ENCODE measurements at regions not wholly inside any gene's neighbourhood (a gene's known extent, or its start where the extent isn't known, plus 50 kb on each side); places are given as distances from the start of the nearest gene placed in this dataset.

DNA sequence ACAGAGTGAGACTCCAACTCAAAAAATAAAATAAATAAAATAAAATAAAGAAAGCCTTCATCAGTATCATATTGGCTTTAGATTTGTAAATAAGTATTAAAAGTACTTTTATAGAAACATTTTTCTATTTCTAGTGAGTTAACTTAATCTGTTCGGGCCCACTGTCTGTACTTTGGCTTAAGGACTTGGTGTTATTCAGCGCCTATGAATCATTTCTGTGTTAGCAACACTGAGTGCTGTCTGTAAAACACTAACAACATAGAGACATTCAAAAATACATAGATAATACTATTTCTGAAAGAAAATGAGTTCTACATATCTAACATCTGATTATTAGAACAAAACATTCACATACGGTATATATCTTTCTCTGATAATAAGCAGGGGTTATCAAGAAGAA lies 221.5 kb upstream of the CDH19 start:
- Histone ChIP-seq H3K4me3 (ENCODE audit: low read depth, low read length) (no peak overlapping the region), H3K4me1 (ENCODE audit: control insufficient read depth, insufficient read depth, low read length) (no peaks in the 10 kb centered on the region)

DNA sequence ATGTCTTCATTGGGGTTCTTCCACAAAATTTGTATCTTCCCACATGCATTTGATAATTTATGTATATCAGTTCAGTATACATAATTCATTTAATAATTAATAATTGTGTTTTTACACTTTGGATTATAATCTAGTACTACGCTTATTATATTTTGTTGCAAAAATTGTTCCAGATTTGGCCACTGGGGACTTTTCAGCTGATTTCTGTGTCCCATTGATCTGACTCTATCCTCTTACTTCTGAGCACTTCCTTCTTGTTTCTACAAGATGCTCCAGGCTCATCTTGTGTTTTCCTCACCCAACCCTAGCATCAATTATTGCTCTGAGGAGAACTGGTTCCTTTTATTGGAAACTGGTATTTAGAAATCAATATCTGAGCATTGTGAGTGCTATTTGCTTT lies 215.3 kb upstream of the CDH19 start:
- no peaks in the 10 kb centered on the region for H3K27me3 ChIP-seq (ENCODE audit: control insufficient read depth, insufficient read depth, low read length)
- H3K36me3 ChIP-seq (ENCODE audit: control insufficient read depth, insufficient read depth, low read length), result no peaks in the 10 kb centered on the region
- no peak overlapping the region for H3K4me3 ChIP-seq (ENCODE audit: low read depth, low read length)
- H3K9me3 ChIP-seq (ENCODE audit: control insufficient read depth, insufficient read depth, low read length), result no peaks in the 10 kb centered on the region
- no peak overlapping the region for H3K9ac ChIP-seq (ENCODE audit: low read depth, low read length)
- H3K4me1 ChIP-seq (ENCODE audit: control insufficient read depth, insufficient read depth, low read length), result 0 out of 2 replicates have a peak, but pooled peaks cover 5% of the 10 kb centered on the region
- H3K27ac ChIP-seq (ENCODE audit: low read depth, low read length), result no peak overlapping the region

More for the DNA sequence above, 221.5 kb upstream of the CDH19 start:
- no peaks in the 10 kb centered on the region for H3K27me3 ChIP-seq (ENCODE audit: control insufficient read depth, insufficient read depth, low read length)
- no peaks in the 10 kb centered on the region for H3K36me3 ChIP-seq (ENCODE audit: control insufficient read depth, insufficient read depth, low read length)
- H3K9me3 ChIP-seq (ENCODE audit: control insufficient read depth, insufficient read depth, low read length), result no peaks in the 10 kb centered on the region
- no peak overlapping the region for H3K27ac ChIP-seq (ENCODE audit: low read depth, low read length)
- no peak overlapping the region for H3K9ac ChIP-seq (ENCODE audit: low read depth, low read length)

DNA sequence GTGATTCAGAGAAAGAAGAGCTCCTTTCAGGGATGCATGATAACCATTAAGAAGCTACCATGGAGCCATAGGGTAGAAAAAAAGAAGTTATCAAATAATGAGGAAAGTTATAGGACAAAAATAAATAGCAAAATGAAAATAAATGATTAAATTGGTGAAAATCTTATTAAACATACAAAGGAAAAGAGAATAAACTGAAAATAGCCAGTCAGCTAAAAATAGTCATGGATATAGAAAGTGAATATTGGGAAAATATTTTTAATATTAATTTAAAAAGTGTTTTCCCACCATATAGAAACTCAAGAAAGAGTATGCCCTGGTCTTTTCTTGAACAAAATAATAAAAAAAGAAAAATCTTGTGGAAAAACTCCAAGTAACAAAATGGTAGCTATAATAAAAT lies 209.2 kb upstream of the CDH19 start:
- H3K9ac ChIP-seq (ENCODE audit: low read depth, low read length), result no peak overlapping the region
- H3K27ac ChIP-seq (ENCODE audit: low read depth, low read length), result no peak overlapping the region
- 0 out of 2 replicates have a peak, but pooled peaks cover 5% of the 10 kb centered on the region for H3K4me1 ChIP-seq (ENCODE audit: control insufficient read depth, insufficient read depth, low read length)
- no peak overlapping the region for H3K4me3 ChIP-seq (ENCODE audit: low read depth, low read length)
- H3K27me3 ChIP-seq (ENCODE audit: control insufficient read depth, insufficient read depth, low read length), result no peaks in the 10 kb centered on the region
- no peaks in the 10 kb centered on the region for H3K9me3 ChIP-seq (ENCODE audit: control insufficient read depth, insufficient read depth, low read length)
- no peaks in the 10 kb centered on the region for H3K36me3 ChIP-seq (ENCODE audit: control insufficient read depth, insufficient read depth, low read length)

- H3K4me1 ChIP-seq (ENCODE audit: control insufficient read depth, insufficient read depth, low read length), result peaks cover 6% of the 10 kb centered on the region; the same call in 1 of the 2 replicates
- H3K27ac ChIP-seq (ENCODE audit: low read depth, low read length), result no peak overlapping the region
- H3K4me3 ChIP-seq (ENCODE audit: low read depth, low read length), result no peak overlapping the region
- no peaks in the 10 kb centered on the region for H3K36me3 ChIP-seq (ENCODE audit: control insufficient read depth, insufficient read depth, low read length)
- H3K27me3 ChIP-seq (ENCODE audit: control insufficient read depth, insufficient read depth, low read length), result no peaks in the 10 kb centered on the region
- H3K9me3 ChIP-seq (ENCODE audit: control insufficient read depth, insufficient read depth, low read length), result no peaks in the 10 kb centered on the region
- no peak overlapping the region for H3K9ac ChIP-seq (ENCODE audit: low read depth, low read length)
These were observed 191.2 kb upstream of the CDH19 start for GRCh38 chr18:66795051-66795450.

DNA sequence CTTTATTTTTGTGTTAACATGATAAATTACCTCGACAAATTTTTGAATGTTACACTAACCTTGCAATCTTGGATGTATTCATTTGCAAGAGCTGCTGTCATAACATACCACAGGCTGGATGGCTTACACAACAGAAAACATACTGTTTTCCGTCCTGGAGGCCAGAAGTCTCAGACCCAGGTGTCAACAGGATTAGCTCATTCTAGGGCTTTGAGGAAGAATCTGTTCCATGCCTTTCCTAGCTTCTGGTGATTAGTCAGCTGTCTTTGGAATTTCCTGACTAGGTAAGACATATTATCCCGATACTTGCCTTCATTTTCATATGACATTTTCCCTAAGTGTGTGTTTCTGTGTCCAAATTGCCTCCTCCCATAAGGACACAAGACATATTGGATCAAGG lies 188.6 kb upstream of the CDH19 start:
- Histone ChIP-seq H3K27ac (ENCODE audit: low read depth, low read length) (no peak overlapping the region), H3K36me3 (ENCODE audit: control insufficient read depth, insufficient read depth, low read length) (no peaks in the 10 kb centered on the region), H3K9ac (ENCODE audit: low read depth, low read length) (no peak overlapping the region), H3K4me1 (ENCODE audit: control insufficient read depth, insufficient read depth, low read length) (peaks cover 6% of the 10 kb centered on the region; the same call in 1 of the 2 replicates), H3K9me3 (ENCODE audit: control insufficient read depth, insufficient read depth, low read length) (no peaks in the 10 kb centered on the region), H3K4me3 (ENCODE audit: low read depth, low read length) (no peak overlapping the region), H3K27me3 (ENCODE audit: control insufficient read depth, insufficient read depth, low read length) (no peaks in the 10 kb centered on the region)

DNA sequence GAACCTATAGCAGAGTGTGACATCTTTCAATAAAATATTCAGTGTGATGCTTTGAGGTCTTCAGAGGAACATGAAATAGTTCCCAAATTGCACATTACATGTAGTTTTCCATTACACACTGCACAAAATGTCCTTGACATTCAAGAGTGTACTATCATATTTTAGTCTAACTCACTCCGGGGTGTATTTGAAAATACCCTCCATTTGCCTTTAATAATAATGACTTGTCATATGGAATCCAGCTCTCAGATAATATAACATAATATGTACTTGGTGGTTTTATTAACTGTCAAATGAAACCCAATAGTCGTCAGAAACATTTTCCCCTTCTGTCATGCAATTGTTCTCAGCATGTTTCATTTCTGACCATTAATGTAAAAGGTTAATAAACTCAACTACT lies 176.7 kb upstream of the CDH19 start:
- Histone ChIP-seq H3K27me3 (ENCODE audit: control insufficient read depth, insufficient read depth, low read length) (no peaks in the 10 kb centered on the region), H3K9ac (ENCODE audit: low read depth, low read length) (no peak overlapping the region), H3K27ac (ENCODE audit: low read depth, low read length) (no peak overlapping the region), H3K4me1 (ENCODE audit: control insufficient read depth, insufficient read depth, low read length) (peaks cover 8% of the 10 kb centered on the region; the same call in 1 of the 2 replicates), H3K4me3 (ENCODE audit: low read depth, low read length) (no peak overlapping the region), H3K9me3 (ENCODE audit: control insufficient read depth, insufficient read depth, low read length) (no peaks in the 10 kb centered on the region), H3K36me3 (ENCODE audit: control insufficient read depth, insufficient read depth, low read length) (no peaks in the 10 kb centered on the region)

DNA sequence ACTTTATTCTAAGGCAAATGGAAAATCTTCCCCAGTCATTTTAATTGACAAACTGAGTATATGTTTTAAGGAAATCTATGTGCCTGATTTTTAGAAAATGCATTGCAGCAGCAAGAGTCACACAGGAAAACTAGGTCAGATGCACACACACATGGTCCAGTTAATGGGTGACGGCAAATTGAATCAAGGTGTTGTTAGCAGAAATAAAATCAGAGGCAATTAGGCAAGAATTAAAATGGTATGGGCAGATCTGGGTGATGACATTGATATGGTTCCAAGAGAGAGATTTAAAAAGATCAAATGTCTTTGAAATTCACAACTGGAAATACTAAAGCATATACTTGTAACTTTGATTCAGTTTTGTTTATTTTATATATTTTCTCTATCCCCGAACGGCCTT lies 174.2 kb upstream of the CDH19 start:
- H3K4me3 ChIP-seq (ENCODE audit: low read depth, low read length), result no peak overlapping the region

GRCh38 chr18:66769375-66769774 lies 165.5 kb upstream of the CDH19 start:
- H3K4me3 ChIP-seq (ENCODE audit: low read depth, low read length), result no peak overlapping the region
- H3K27ac ChIP-seq (ENCODE audit: low read depth, low read length), result no peak overlapping the region
- H3K4me1 ChIP-seq (ENCODE audit: control insufficient read depth, insufficient read depth, low read length), result no peaks in the 10 kb centered on the region
- H3K36me3 ChIP-seq (ENCODE audit: control insufficient read depth, insufficient read depth, low read length), result no peaks in the 10 kb centered on the region
- H3K9ac ChIP-seq (ENCODE audit: low read depth, low read length), result no peak overlapping the region
- no peaks in the 10 kb centered on the region for H3K27me3 ChIP-seq (ENCODE audit: control insufficient read depth, insufficient read depth, low read length)
- no peaks in the 10 kb centered on the region for H3K9me3 ChIP-seq (ENCODE audit: control insufficient read depth, insufficient read depth, low read length)

More for the DNA sequence above, 174.2 kb upstream of the CDH19 start:
- H3K9me3 ChIP-seq (ENCODE audit: control insufficient read depth, insufficient read depth, low read length), result no peaks in the 10 kb centered on the region
- no peaks in the 10 kb centered on the region for H3K27me3 ChIP-seq (ENCODE audit: control insufficient read depth, insufficient read depth, low read length)
- no peaks in the 10 kb centered on the region for H3K36me3 ChIP-seq (ENCODE audit: control insufficient read depth, insufficient read depth, low read length)
- no peak overlapping the region for H3K9ac ChIP-seq (ENCODE audit: low read depth, low read length)
- H3K27ac ChIP-seq (ENCODE audit: low read depth, low read length), result no peak overlapping the region
- H3K4me1 ChIP-seq (ENCODE audit: control insufficient read depth, insufficient read depth, low read length), result peaks cover 8% of the 10 kb centered on the region; the same call in 1 of the 2 replicates

DNA sequence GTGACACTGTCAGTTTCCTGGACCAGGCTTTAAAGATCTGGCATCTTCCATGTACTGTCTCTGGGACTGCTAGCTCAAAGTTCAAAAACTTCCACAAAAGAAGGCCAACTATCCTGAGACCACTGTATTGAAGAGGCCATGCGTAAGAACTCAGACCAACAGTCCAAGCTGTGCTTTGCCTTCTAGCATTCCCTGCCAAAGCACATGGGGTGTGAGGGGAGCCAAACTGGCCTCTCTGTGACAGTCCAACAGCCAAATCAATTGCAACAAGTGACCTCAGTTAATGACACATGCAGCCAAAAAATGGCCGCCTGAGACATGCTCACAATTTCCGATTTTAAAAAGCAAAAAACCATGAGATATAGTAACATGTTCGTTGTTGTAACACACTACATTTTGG lies 160.3 kb upstream of the CDH19 start:
- no peak overlapping the region for H3K9ac ChIP-seq (ENCODE audit: low read depth, low read length)
- H3K27me3 ChIP-seq (ENCODE audit: control insufficient read depth, insufficient read depth, low read length), result no peaks in the 10 kb centered on the region
- H3K27ac ChIP-seq (ENCODE audit: low read depth, low read length), result no peak overlapping the region
- H3K36me3 ChIP-seq (ENCODE audit: control insufficient read depth, insufficient read depth, low read length), result no peaks in the 10 kb centered on the region
- peaks cover 8% of the 10 kb centered on the region for H3K4me1 ChIP-seq (ENCODE audit: control insufficient read depth, insufficient read depth, low read length)
- no peaks in the 10 kb centered on the region for H3K9me3 ChIP-seq (ENCODE audit: control insufficient read depth, insufficient read depth, low read length)
- H3K4me3 ChIP-seq (ENCODE audit: low read depth, low read length), result no peak overlapping the region

- H3K36me3 ChIP-seq (ENCODE audit: control insufficient read depth, insufficient read depth, low read length), result no peaks in the 10 kb centered on the region
- H3K27me3 ChIP-seq (ENCODE audit: control insufficient read depth, insufficient read depth, low read length), result no peaks in the 10 kb centered on the region
- H3K4me3 ChIP-seq (ENCODE audit: low read depth, low read length), result no peak overlapping the region
- no peak overlapping the region for H3K9ac ChIP-seq (ENCODE audit: low read depth, low read length)
- H3K27ac ChIP-seq (ENCODE audit: low read depth, low read length), result no peak overlapping the region
- peaks cover 20% of the 10 kb centered on the region for H3K4me1 ChIP-seq (ENCODE audit: control insufficient read depth, insufficient read depth, low read length)
- H3K9me3 ChIP-seq (ENCODE audit: control insufficient read depth, insufficient read depth, low read length), result no peaks in the 10 kb centered on the region
These were observed 157.3 kb upstream of the CDH19 start for GRCh38 chr18:66761166-66761565.

DNA sequence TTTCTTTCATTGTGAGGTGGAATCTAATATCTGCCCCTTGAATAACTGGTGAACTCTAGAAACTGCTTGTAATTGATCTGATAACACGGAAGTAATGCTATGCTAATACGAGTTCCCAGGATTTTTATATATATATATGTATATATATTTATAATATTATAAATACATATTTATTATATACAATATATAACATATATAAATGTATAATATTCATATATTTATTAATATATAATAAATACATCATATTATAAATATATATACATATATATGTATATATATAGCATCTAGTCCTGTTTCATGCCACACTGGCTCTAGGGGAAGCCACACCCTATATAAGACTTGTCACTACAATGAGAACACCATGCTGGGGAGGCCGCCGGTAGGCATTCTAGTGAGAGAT lies 156.7 kb upstream of the CDH19 start:
- Histone ChIP-seq H3K4me1 (ENCODE audit: control insufficient read depth, insufficient read depth, low read length) (peaks cover 20% of the 10 kb centered on the region), H3K9me3 (ENCODE audit: control insufficient read depth, insufficient read depth, low read length) (no peaks in the 10 kb centered on the region), H3K27me3 (ENCODE audit: control insufficient read depth, insufficient read depth, low read length) (no peaks in the 10 kb centered on the region), H3K4me3 (ENCODE audit: low read depth, low read length) (no peak overlapping the region), H3K27ac (ENCODE audit: low read depth, low read length) (no peak overlapping the region), H3K9ac (ENCODE audit: low read depth, low read length) (no peak overlapping the region), H3K36me3 (ENCODE audit: control insufficient read depth, insufficient read depth, low read length) (no peaks in the 10 kb centered on the region)
